ENCODE measurements at regions not wholly inside any gene's neighbourhood (a gene's known extent, or its start where the extent isn't known, plus 50 kb on each side); places are given as distances from the start of the nearest gene placed in this dataset.

- in situ Hi-C loops (cut with HindIII; ENCODE audit: low pct_ligation_motif_present, low sequenced_read_pairs): no loop called here
- TF ChIP-seq, protein P1, sequence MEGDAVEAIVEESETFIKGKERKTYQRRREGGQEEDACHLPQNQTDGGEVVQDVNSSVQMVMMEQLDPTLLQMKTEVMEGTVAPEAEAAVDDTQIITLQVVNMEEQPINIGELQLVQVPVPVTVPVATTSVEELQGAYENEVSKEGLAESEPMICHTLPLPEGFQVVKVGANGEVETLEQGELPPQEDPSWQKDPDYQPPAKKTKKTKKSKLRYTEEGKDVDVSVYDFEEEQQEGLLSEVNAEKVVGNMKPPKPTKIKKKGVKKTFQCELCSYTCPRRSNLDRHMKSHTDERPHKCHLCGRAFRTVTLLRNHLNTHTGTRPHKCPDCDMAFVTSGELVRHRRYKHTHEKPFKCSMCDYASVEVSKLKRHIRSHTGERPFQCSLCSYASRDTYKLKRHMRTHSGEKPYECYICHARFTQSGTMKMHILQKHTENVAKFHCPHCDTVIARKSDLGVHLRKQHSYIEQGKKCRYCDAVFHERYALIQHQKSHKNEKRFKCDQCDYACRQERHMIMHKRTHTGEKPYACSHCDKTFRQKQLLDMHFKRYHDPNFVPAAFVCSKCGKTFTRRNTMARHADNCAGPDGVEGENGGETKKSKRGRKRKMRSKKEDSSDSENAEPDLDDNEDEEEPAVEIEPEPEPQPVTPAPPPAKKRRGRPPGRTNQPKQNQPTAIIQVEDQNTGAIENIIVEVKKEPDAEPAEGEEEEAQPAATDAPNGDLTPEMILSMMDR (IDR thresholded peaks at IDR 0.05; ENCODE audit: low read depth, low read length, missing control alignments): no peak
- DNase-seq: no peak
Observed at GRCh38 chr11:26193694-26194365, 138.1 kb upstream of the ANO3 start.

GRCh38 chr11:26194881-26195280 lies 137.0 kb upstream of the ANO3 start:
- H3K4me3 ChIP-seq (ENCODE audit: low read depth, low read length): no peak overlapping the region
- in situ Hi-C loops (cut with HindIII; ENCODE audit: low pct_ligation_motif_present, low sequenced_read_pairs): no loop called here
- H3K27ac ChIP-seq: no peak overlapping the region
- peak; percentile 35 for DNase-seq
- TF ChIP-seq, protein P1 (IDR thresholded peaks at IDR 0.05; ENCODE audit: low read depth, low read length, missing control alignments): no peak
- H3K27me3 ChIP-seq (replicated peaks): no peaks in the 10 kb centered on the region
- H3K36me3 ChIP-seq (replicated peaks): no peaks in the 10 kb centered on the region

More at GRCh38 chr11:26193694-26194365, 138.1 kb upstream of the ANO3 start:
- H3K27ac ChIP-seq: no peak overlapping the region
- no peaks in the 10 kb centered on the region for H3K27me3 ChIP-seq (replicated peaks)
- no peak overlapping the region for H3K4me3 ChIP-seq (ENCODE audit: low read depth, low read length)
- H3K36me3 ChIP-seq (replicated peaks): no peaks in the 10 kb centered on the region

GRCh38 chr11:26198532-26199096 lies 133.3 kb upstream of the ANO3 start:
- Histone ChIP-seq H3K27ac (no peak overlapping the region), H3K27me3 (replicated peaks) (no peaks in the 10 kb centered on the region), H3K36me3 (replicated peaks) (no peaks in the 10 kb centered on the region), H3K4me3 (ENCODE audit: low read depth, low read length) (no peak overlapping the region)
- TF ChIP-seq, protein P1 (IDR thresholded peaks at IDR 0.05; ENCODE audit: low read depth, low read length, missing control alignments): no peak
- no peak for DNase-seq
- in situ Hi-C loops (cut with HindIII; ENCODE audit: low pct_ligation_motif_present, low sequenced_read_pairs): no loop called here

DNA sequence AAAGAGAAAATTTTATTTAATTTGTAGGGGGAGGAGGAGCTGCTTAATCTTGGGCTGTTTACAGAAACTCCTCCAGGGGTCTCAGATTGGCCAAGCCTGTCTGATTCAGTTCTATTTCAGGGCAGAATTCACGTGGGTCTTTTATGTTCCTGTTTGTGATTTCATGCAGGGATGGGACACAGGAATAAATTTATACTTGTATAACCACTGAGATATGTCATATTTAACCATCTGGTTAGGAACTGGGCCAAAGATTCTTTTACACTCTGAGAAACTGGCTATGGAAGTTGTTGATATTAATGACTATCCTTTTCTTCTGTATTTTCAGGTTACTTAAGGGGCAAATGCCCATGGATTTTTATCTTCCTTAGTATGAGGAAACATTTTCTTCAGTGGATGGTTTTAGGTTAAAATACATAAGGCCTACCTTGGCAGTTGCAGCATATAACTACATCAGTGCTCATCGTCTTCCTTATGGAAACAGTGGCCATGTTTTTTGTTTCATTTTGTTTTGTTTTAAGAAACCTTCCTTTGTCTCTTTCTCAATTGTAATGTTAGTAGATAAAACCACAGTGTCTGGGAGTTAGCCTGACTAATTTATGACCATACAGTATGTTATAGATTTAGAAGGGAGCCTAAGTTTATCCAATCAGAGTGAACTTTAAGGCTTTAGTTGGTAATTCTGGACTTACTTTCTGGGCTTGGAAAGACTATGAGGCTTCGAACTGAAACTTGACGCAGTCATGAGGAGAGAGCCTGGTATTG lies 132.4 kb upstream of the ANO3 start:
- Histone ChIP-seq H3K4me3 (ENCODE audit: low read depth, low read length) (no peak overlapping the region), H3K36me3 (replicated peaks) (no peaks in the 10 kb centered on the region), H3K27me3 (replicated peaks) (no peaks in the 10 kb centered on the region), H3K27ac (peak overlapping the region; percentile 23)
- TF ChIP-seq, protein P1 (IDR thresholded peaks at IDR 0.05; ENCODE audit: low read depth, low read length, missing control alignments): no peak
- in situ Hi-C loops (cut with HindIII; ENCODE audit: low pct_ligation_motif_present, low sequenced_read_pairs): no loop called here
- DNase-seq: peak; percentile 28

- Histone ChIP-seq H3K36me3 (replicated peaks) (no peaks in the 10 kb centered on the region), H3K27ac (no peak overlapping the region), H3K27me3 (replicated peaks) (no peaks in the 10 kb centered on the region), H3K4me3 (ENCODE audit: low read depth, low read length) (no peak overlapping the region)
- peak; percentile 3 for DNase-seq
- TF ChIP-seq, protein P1 (IDR thresholded peaks at IDR 0.05; ENCODE audit: low read depth, low read length, missing control alignments): no peak
- in situ Hi-C loops (cut with HindIII; ENCODE audit: low pct_ligation_motif_present, low sequenced_read_pairs): no loop called here
Observed at GRCh38 chr11:26201411-26201810, 130.5 kb upstream of the ANO3 start.

Measured in brain microvascular endothelial cell (primary cell).